ENCODE measurements at regions not wholly inside any gene's neighbourhood (a gene's known extent, or its start where the extent isn't known, plus 50 kb on each side); places are given as distances from the start of the nearest gene placed in this dataset.

DNA sequence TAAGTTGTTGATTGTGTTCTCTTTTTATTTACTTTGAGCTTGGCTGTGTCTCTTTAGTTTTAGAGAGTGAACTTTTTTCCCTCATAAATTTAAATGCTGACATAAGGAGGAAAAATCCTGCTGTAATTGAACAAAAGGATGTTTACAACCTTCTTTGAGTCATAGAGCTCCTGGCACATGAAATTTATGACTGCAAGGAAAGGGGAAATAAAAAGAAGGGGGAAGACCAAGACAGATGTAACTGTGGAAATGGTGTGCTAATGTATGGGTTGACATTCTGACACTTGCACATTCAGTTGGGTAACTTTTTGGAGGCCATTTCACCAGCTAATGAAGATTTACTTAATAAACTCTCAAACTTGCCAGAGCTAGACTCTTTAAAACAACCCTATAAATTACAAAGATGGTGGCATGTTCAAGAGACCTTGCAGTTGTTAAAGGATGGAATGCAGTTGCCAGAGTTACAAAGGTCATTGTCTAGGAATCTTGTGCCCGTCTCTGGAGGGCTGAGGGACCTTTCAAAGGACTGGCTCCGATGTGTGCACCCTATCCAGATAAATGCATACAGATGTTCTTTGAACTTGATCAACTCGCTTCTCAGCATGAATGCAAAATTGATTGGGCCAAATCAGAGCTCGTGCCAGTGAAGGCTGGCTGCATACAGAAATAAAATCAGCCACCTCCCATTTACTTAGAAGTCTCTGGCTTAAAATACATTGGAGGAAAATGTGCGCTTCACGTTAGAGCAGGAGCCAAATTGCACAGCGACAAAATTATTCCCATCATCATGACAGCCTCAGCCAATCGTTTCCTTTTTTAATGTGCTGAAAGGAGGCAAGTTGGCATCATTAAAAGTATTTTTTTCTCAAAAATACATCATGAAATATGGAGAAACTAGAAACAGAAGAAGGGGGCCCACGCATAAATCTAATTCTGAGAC is 289.0 kb upstream of the XYLT1 start:
- DNase-seq (ENCODE audit: low read depth) = no peak
- no peak for TF ChIP-seq CTCF (IDR thresholded peaks at IDR 0.05; ENCODE audit: insufficient read depth, low read length, poor library complexity, severe bottlenecking)
- Histone ChIP-seq H3K36me3 (ENCODE audit: control insufficient read depth, insufficient read depth, low read length) (no peaks in the 10 kb centered on the region), H3K4me3 (ENCODE audit: low read depth, low read length) (no peak overlapping the region), H3K27me3 (ENCODE audit: control insufficient read depth, insufficient read depth, low read length) (no peaks in the 10 kb centered on the region)

DNA sequence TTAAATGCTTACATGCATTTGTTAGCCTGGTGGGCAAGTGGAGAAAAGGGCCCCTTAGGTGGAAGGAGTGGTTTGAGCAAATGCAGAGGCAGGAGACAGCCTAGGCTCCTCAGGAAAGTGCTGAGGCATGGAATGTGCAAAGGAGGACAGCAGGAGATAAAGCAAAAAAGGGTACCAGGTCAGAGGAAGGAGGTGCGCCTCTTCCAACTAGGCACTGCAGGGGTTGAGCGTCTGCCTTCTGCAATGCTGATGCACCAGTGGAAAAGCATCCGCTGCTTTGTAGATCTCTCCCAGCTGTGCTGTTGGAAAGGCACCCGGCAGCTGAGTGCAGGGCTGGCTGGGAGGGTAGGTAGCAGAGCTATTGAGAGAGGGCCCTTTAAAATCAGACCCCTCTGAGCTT is 287.0 kb upstream of the XYLT1 start:
- no peak for DNase-seq (ENCODE audit: low read depth)
- Histone ChIP-seq H3K27me3 (ENCODE audit: control insufficient read depth, insufficient read depth, low read length) (no peaks in the 10 kb centered on the region), H3K36me3 (ENCODE audit: control insufficient read depth, insufficient read depth, low read length) (no peaks in the 10 kb centered on the region), H3K4me3 (ENCODE audit: low read depth, low read length) (no peak overlapping the region)
- TF ChIP-seq CTCF (IDR thresholded peaks at IDR 0.05; ENCODE audit: insufficient read depth, low read length, poor library complexity, severe bottlenecking) = no peak

DNA sequence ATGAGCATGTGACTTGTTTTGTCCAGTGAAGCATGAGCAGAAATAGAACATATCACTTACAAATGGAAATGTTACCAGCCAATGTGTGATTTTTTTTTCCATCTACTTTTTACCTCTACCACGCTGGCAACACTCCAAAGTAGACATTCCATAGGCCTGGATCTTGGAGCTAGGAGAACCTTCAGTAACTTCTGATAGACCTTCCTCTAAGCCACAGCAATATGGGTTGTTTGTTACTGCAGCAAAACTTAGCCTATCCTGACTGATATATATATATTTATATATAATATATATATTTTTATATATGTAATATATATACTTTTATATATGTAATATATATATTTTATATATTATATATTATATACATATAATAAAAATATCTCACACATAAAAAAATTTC is 284.4 kb upstream of the XYLT1 start:
- DNase-seq (ENCODE audit: low read depth) = no peak
- Histone ChIP-seq H3K4me3 (ENCODE audit: low read depth, low read length) (no peak overlapping the region), H3K36me3 (ENCODE audit: control insufficient read depth, insufficient read depth, low read length) (no peaks in the 10 kb centered on the region), H3K27me3 (ENCODE audit: control insufficient read depth, insufficient read depth, low read length) (no peaks in the 10 kb centered on the region)
- no peak for TF ChIP-seq CTCF (IDR thresholded peaks at IDR 0.05; ENCODE audit: insufficient read depth, low read length, poor library complexity, severe bottlenecking)

GRCh38 chr16:17753434-17753833 is 282.7 kb upstream of the XYLT1 start:
- TF ChIP-seq CTCF (IDR thresholded peaks at IDR 0.05; ENCODE audit: insufficient read depth, low read length, poor library complexity, severe bottlenecking) = no peak
- no peaks in the 10 kb centered on the region for H3K27me3 ChIP-seq (ENCODE audit: control insufficient read depth, insufficient read depth, low read length)
- DNase-seq (ENCODE audit: low read depth) = no peak
- no peaks in the 10 kb centered on the region for H3K36me3 ChIP-seq (ENCODE audit: control insufficient read depth, insufficient read depth, low read length)
- H3K4me3 ChIP-seq (ENCODE audit: low read depth, low read length) = no peak overlapping the region

- Histone ChIP-seq H3K36me3 (ENCODE audit: control insufficient read depth, insufficient read depth, low read length) (no peaks in the 10 kb centered on the region), H3K27me3 (ENCODE audit: control insufficient read depth, insufficient read depth, low read length) (no peaks in the 10 kb centered on the region), H3K4me3 (ENCODE audit: low read depth, low read length) (no peak overlapping the region)
- no peak for DNase-seq (ENCODE audit: low read depth)
- no peak for TF ChIP-seq CTCF (IDR thresholded peaks at IDR 0.05; ENCODE audit: insufficient read depth, low read length, poor library complexity, severe bottlenecking)
Observed at GRCh38 chr16:17749706-17750105, 278.9 kb upstream of the XYLT1 start.
